Activated gamma-delta T cell treated with anti-CD3 and anti-CD28 coated beads, Interleukin-2, amount 50 U/mL, for 16 hours (primary cell): ENCODE measurements at regions not wholly inside any gene's neighbourhood (a gene's known extent, or its start where the extent isn't known, plus 50 kb on each side); places are given as distances from the start of the nearest gene placed in this dataset.

Experiments
- DNase-seq: peaks from one replicate; pipeline ENCODE4 v3.0.0-alpha.2; 2020; ENCODE audit warnings: low read depth

DNA sequence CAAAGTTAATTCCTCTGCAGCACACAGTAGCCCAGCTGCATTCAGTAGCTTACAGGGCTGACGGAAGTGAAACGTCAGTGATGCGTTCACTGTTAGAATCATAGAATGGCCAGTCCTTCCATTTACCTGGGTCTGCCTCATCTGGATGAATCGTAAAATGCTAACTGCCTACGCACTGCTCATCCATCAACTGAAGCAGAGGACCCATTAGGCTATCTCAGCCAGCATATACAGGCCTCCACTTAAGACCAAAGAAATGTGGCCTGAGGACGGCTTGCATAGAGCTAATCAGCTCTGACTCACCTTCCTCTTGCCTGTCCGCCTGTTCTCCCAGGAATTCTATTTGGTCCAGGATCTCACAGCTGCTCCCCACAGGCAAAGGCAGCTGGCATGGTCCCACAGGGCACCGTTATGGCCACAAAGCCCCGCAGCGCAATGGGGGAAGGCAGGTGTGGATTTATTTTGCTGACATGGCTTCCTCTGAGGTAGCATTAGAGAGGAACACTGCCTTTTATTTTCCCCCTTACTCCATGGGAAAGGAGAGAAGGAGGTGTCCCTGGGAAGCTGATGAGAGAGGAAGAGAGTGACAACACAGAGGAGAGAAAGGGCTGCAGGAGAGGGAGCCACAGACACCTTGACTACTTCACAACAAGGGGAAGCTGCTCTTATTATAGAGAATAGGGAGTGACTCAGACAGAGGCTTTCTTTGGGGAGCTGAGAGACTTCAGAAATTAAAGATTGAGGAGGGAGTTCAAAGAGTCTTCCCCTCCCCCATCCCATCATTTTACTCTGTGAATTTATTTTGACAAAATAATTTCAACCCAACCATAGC lies 177.6 kb downstream of the HHIPL2 start:
- DNase-seq = no peak

DNA sequence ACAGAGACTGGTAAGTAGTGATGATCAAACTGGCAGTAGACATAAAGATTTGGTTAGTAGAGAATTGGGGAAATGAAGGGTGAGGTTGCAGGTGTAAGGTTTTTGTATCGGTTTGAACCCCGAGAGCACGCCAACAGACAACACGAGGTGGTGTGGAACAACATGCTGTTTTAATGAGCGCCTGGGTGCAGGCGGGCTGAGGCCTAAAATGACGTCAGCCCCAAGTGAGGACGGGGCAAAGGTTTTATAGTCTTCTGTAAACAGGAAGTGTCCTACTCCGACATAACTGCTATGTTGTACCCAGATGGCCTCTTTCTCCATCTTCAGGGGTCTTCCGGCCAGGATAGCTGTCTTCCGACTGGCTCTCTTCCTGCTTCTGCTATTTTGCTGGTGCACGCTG lies 178.8 kb downstream of the HHIPL2 start:
- no peak for DNase-seq

DNA sequence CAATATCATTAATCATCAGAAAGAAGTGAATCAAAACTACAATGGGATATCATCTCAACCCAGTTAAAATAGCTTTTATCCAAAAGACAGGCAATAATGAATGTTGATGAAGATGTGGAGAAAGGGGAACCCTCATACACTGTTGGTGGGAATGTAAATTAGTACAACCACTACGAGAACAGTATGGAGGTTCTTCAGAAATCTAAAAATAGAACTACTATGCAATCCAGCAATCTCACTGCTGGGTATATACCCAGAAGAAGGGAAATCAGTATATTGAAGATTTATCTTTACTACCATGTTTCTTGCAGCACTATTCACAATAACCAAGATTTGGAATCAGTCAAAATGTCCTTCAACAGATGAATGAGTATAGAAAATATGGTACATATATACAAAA lies 189.8 kb downstream of the HHIPL2 start:
- DNase-seq = no peak

DNA sequence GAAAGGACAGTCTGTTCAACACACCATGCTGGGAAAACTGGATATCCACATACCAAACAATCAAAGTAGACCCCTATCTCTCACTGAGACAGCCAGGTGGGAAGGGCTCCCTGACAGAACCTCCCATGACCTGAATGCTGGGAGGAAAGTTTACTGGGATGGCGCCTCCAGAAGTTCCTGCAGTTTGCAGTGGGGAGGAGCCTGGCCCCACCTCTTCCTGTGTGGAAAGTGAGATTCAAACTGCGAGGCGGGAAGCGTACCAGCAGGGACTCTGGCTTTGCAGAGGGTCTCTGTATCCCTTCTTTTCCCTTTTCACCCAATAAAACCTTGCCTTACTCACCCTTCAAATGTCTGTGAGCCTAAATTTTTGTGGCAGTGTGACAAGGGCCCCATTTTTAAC lies 190.7 kb downstream of the HHIPL2 start:
- DNase-seq = no peak

DNA sequence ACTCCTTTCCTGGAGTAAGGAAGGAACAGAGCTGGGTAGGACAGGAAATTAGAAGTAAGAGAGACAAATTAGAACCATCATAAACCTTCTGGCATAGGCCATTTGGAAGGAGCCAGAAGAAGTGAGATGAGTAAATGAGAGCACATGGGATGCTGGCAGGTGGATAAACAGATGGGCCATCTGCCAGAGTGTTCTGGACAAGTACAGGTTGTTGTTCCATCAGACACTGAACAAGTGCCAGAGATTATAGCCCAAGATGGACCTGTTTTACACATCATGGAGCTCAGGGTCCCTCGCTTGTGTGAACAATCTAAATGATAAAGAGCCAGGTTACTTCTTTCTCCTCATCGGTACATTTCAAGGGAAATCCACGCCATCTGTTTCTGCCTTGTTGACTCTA lies 200.3 kb downstream of the HHIPL2 start:
- DNase-seq = no peak

DNA sequence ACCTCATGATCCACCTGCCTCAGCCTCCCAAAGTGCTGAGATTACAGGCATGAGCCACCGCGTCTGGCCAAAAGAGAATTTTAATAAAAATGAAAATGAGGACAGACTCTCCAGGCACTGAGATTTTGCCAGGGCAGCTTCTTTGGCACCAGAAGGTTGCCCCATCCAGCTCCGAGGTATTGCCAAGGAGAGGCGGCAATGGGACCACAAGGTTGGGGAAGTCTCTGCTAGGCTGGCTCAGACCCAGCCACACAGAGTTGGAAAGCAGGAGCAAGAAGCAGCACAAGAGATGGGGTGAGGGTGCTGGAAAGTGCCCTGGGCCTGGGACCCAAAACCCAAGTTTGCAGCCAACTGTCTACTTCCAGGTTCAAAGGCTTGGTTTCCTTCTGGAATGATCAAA lies 200.9 kb downstream of the HHIPL2 start:
- no peak for DNase-seq

DNA sequence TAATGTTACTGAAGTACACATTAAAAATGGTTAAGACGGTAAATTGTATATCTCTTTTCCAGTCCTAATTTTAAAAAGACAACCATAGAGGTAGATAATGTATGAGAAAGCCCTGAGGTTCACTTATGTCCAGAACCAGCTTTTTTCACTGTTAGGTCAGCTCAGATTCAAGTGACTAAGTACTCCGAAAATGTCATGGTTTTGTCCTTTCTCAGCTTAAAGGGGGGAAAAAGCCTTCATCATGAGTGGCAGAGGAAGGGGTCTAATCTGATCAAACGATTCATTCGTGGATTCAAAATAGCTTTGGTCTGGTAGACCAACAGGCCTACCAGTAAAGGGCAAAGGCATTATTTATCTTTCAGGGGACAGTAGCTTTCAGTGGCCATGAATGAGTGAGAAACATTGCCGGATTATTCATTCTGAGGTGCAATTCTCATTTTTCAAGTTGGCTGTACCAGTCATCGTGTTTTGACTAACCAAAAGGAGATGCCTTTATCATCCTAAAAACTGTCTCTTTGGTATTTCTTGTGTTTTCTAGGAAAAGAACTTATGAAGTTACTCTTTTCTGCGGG lies 208.4 kb downstream of the HHIPL2 start:
- DNase-seq = no peak

DNA sequence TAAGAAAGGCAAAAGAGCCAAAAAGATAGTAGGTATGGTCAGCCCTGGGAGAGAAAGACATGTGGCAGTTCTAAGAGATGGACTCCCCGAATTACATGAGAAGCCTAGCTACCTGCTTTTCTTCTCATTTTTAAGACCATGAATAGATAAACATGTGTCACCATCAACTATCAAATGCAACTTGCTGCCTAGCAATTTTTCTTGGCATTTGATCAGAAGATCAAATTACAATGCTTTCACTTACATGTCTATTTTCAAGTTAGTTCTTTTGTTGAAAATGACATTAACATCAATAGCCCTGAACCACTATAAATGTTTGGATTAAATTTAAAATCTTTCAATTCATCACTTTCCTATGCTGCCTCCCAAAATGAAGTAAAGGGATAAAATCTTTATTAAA lies 212.3 kb downstream of the HHIPL2 start:
- no peak for DNase-seq

DNA sequence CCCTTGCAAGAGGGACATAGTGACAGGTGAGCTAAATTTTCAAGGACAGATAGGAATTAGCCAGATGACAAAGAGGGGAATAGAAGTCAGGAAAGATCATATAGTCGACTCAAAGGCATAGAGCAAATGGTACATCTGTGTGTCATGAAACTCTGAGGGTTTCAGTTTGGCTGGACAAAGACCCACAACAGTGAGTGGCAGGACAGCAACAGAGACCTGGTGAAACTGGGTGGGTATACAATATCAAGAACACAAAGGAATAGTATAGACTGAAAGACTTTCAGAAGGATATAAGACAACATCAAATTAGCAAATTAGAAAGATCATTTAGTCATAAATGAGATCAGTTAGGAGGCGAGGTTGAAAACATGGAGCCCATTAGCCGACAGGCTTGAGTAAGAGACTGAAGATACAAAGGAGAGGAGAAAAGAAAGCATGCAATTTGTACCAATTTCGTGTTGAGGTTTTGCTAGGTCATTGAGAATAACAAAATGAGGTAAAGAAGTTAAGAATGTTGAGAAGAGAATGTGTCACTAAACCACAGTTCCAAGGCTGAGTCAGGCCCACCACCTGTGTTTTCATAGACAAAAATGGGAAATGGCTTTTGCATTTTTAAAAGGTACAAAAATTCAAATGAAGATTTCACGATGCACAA lies 213.8 kb downstream of the HHIPL2 start:
- DNase-seq = no peak

DNA sequence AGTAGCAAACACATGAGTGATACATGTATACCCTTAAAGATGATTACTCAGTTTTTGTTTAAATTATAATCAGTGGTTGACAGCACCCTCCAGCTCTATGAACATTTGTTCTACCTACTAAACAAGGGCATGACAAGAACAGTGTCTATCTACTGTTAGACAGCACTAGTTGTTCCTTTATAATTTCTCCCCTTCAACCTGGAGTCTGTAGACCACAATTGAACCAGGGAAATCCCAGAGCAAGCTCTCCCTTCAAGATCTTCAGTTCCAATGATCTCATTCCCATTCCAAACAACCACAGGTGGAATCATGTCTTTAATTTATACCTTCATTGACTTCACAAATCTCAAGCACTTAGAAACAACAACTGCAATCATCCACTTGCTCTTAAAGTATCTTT lies 216.1 kb downstream of the HHIPL2 start:
- no peak for DNase-seq

DNA sequence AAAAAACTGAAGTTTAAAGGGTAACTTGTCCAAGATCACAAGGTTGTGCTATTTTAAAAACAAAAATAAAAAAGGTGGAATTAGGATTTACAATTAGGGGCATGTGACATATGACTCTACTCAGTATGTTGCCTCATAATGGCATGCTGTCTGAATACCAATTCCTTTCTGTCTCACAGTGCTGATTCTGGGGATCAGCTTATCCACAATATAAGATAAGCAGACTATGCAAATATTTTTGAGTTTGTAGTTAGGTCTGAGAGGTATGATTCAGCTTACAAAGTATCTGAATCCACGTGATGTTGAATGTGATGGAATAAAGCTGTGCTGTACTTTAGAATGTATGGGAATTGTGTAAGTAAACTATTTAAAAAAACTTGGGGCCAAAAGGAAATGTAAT lies 216.6 kb downstream of the HHIPL2 start:
- DNase-seq = no peak

DNA sequence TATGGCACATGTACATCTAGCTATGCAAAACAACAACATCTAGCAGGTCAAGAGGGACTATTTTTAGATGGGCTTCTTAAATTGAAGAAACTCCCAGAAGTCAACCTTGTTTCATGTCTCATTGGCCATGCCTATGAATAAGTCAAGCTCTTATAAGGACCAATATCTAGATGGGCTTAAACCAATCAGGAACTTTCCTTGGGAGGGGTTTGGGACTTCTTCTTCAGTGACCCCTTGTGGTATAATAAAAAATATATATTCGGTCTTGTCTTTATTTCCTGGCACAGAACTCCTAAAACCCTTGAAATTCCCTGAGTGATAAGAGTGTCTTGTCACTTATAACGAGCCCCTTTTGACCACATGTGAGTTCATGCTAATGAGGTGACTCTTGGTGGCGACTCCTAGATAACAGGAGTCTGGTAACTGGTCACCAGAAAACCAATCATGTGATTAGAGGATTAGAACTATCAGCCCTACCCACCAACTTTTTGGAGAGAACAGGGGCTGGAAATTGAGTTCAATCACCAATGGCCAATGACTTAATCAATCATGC lies 218.3 kb downstream of the HHIPL2 start:
- DNase-seq = no peak

DNA sequence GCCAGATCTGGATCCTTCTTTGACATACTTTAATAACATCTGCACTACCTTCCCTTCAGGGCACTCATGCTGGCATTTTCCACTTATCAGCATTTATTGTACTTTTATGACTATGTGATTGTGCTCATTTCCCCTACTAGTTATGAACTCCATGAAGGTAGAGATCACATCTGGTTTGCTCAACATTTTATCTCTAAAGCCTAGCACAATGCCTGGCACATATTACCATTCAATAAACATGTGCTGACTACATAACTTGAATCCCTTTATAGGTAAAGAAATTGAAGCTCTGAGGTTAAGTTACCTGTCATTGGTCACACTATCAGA lies 221.2 kb downstream of the HHIPL2 start:
- no peak for DNase-seq

DNA sequence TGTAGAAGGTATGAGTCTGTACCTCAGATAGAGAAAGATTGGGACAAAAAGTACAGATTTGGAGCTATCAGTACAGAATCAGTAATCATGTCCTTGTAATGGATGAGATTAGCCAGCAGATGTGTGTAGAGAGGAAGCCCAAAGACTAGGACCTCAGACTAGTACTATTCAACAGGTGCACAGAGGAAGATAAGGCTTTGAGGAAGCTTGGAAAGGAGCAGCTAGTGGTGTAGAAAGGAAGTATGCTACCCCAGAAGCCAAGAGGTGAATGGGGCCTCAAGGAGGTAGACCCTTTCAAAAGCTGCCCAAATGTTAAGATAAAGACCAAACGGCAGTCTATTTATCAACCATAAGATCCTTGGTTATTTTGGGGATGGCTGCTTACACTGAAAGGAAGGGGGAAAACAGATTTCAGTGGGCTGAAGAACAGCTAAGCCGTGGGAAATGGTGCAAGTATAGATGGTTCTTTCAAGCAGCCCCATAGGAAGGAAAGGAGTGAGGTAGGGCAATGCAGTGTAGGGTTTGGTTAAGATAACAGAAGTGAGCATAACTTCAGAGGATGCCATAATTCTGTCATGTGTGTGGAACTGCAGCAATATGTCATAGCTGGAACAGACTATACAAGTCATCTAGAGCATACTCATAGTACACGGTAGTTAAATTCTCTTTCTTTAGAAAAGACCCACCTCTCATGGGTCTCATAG lies 221.7 kb downstream of the HHIPL2 start:
- no peak for DNase-seq

DNA sequence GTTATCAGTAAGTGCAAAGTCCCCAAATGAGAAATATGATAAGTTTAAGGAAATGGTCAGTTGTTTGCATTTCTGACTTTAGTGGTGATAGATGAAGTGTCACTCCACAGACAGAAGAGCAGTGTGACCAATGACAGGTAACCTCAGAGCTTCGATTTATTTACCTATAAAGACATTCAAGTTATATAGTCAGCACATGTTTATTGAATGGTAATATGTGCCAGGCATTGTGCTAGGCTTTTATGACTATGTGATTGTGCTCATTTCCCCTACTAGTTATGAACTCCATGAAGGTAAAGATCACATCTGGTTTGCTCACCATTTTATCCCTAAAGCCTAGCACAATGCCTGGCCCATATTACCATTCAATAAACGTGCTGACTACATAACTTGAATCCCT lies 222.4 kb downstream of the HHIPL2 start:
- no peak for DNase-seq

DNA sequence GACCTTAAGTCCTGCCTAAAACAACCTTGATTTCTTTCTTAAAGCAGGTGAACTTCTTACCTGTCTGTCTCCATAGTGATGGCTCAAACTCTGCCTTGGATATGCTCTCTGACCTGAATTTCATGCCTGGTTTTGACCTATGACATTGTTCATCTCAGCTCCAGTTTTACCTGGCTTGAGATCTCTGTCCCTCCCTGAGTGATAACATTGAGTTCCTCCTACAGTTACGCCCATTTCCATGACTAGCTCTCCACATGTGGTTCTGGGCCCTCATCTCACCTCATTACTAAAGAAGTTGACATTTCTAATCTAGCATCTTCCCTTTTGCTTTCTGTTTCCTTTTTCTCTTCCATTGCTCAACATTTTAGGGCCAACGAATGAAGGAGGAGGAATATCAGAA lies 233.1 kb downstream of the HHIPL2 start:
- DNase-seq = no peak

DNA sequence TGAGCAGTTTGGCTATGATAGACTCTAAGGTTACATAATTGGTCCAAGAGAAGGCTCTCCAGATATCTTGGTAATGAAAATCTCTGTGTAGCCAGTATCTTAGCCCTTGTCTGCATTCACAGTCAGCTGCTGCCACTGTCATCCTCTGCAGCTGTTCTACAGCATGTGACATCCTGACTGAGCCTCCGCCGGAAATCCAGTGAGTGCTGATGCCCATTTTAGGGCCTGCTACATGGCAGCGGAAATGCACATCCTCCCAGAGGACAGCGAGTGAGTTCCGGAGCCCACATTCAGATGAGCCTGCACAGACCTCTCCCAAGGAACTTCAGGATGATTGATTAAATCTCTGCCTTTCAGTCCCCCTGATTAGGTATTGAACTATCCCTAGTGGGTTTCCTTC lies 237.1 kb downstream of the HHIPL2 start:
- DNase-seq = no peak

DNA sequence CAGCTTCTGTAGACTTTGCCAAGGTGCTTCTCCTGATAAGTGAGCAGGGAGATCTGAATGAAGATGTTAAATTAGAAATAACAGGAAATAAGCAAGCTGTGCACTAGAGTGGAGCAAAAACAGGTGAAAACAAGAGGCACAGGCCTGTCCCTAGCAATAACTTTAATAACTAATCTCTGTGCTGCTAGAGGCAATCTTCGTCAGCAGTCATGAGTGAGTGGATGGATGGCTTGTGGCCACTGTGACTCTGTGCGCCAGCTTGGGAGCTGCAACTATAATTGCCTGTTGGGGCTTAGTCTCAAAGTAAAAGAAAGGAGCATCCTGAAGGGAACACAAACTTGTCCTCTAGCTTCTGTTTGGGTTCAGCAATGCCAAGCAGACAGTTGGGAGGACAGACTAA lies 240.3 kb downstream of the HHIPL2 start:
- DNase-seq = no peak

DNA sequence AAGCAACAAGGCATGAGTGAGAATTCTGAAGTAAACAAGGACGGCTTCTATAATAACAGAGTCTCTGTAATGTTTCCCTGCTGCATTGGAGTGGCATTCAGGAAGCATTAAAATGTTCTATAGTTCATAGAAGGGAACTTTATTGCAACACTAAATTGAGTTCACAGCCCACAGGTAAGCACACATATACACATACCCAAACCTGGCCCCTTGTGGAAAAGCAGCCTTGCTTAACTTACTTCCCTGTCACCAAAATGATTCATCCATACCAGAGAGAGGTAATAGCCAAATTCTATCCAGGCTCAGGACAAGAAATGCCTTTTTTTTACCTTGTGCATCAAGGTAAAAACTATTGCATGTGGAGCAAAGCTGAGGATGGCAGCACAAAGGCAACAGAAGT lies 241.4 kb downstream of the HHIPL2 start:
- DNase-seq = no peak

DNA sequence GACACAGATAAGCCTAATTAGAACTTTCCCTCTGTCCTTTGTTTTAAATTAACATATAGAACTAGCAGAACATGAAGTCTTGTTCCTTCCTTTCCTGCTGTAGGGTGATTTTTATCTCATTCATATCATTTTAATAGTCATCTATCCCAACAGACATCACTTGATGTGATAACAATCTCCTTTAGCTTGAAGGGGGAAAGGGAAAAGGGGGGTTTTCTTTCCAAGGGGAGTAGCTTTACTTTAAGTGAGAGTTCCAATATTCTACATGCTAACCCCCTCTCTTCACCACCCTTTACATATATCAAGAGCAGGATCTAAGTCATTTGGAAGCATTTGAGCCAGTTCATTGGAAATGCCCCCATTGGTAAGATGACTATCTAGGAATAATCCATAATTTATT lies 241.9 kb downstream of the HHIPL2 start:
- no peak for DNase-seq

DNA sequence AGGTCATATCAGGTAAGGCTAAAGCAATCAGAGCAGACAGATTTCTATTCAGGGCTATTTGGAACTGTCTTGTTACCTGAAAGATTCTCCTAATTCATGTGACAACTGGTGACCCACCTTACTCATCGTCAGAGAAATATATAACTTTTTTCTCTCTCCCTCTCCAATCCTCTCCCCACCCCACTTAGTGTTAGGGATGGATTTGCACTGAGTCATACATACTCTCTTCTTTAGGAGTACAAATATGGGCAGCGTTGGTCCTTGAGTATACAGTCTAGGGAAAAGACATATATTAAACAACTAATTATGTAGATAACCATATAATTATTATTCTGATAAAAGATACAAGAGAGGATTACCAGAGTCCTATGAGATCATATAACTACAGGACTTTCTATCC lies 246.3 kb downstream of the HHIPL2 start:
- no peak for DNase-seq

DNA sequence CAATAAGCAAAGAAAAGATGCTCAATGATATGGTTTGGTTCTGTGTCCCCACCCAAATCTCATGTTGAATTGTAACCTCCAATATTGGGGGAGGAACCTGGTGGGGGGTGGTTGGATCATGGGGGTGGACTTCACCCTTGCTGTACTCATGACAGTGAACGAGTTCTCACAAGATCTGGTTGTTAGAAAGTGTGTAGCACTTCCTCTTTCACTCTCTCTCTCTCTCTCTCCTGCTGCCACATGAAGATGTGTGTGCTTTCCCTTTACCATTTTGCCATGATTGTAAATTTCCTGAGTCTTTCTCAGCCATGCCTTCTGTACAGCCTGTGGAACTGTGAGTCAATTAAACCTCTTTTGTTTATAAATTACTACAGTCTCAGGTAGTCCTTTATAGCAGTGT lies 248.4 kb downstream of the HHIPL2 start:
- DNase-seq = no peak

DNA sequence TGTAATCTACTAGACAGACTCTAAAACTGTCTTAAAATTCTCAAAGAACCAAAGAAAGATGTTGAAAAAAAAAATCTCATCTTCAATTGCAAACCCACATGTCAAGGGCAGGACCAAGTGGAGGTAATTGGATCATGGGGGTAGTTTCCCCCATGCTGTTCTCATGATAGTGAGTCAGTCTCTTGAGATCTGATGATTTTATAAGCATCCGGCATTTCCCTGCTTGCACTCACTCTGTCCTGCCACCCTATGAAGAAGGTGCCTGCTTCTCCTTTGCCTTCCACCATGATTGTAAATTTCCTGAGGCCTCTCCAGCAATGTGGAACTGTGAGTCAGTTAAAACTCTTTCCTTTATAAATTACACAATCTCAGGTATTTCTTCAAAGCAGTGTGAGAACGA lies 257.0 kb downstream of the HHIPL2 start:
- DNase-seq = no peak
